SK-N-SH treated with all-trans-retinoic acid at 6 μM for 48 hours (cell line): ENCODE measurements at regions not wholly inside any gene's neighbourhood (a gene's known extent, or its start where the extent isn't known, plus 50 kb on each side); places are given as distances from the start of the nearest gene placed in this dataset.

Source experiments
- ATAC-seq: fragments of 200-7000 bp; cut with Tn5 transposase; 3 replicates; pipeline ENCODE4 v1.9.1; 2020; ENCODE audit warnings: mild to moderate bottlenecking, moderate library complexity
- ARNTL ChIP-seq: fragments of 450-650 bp; formaldehyde crosslinking; IDR thresholded peaks from 2 replicates; pipeline ENCODE4 v1.5.0; 2020; ENCODE audit warnings: low read depth, mild to moderate bottlenecking, moderate library complexity, borderline replicate concordance
- BACH2 ChIP-seq: fragments of 250-450 bp; sonication (Bioruptor Pico); IDR thresholded peaks from 2 replicates; pipeline ENCODE4 v1.9.0; 2021; ENCODE audit warnings: mild to moderate bottlenecking, borderline replicate concordance
- CSDC2 ChIP-seq: fragments of 250-450 bp; sonication (Bioruptor Pico); IDR thresholded peaks from 2 replicates; pipeline ENCODE4 v1.5.0; 2020; ENCODE audit warnings: mild to moderate bottlenecking, moderate library complexity
- ESRRG ChIP-seq: fragments of 250-450 bp; sonication (Bioruptor Pico); IDR thresholded peaks from 2 replicates; pipeline ENCODE4 v1.6.1; 2021; ENCODE audit warnings: mild to moderate bottlenecking
- GLIS3 ChIP-seq: fragments of 250-450 bp; sonication (Bioruptor Pico); IDR thresholded peaks from 2 replicates; pipeline ENCODE4 v1.5.0; 2020; ENCODE audit warnings: mild to moderate bottlenecking, moderate library complexity
- ISL1 ChIP-seq: fragments of 250-450 bp; sonication (Bioruptor Pico); IDR thresholded peaks from 2 replicates; pipeline ENCODE4 v2.1.2; 2022; ENCODE audit warnings: mild to moderate bottlenecking, moderate library complexity
- OSR1 ChIP-seq: fragments of 250-450 bp; sonication (Bioruptor Pico); IDR thresholded peaks from 2 replicates; pipeline ENCODE4 v1.8.0; 2022; ENCODE audit warnings: moderate library complexity, mild to moderate bottlenecking, inconsistent platforms
- PPARA ChIP-seq: fragments of 250-450 bp; sonication (Bioruptor Pico); IDR thresholded peaks from 2 replicates; pipeline ENCODE4 v1.5.0; 2020; ENCODE audit warnings: mild to moderate bottlenecking, borderline replicate concordance
- SNAI2 ChIP-seq: fragments of 250-450 bp; sonication (Bioruptor Pico); IDR thresholded peaks from 2 replicates; pipeline ENCODE4 v1.5.0; 2020; ENCODE audit warnings: mild to moderate bottlenecking, moderate library complexity
- TCF4 ChIP-seq: fragments of 250-450 bp; sonication (Bioruptor Pico); IDR thresholded peaks from 2 replicates; pipeline ENCODE4 v1.8.0; 2021; ENCODE audit warnings: mild to moderate bottlenecking, moderate library complexity, borderline replicate concordance
- TOX ChIP-seq: fragments of 250-450 bp; sonication (Bioruptor Pico); IDR thresholded peaks from 2 replicates; pipeline ENCODE4 v1.8.0; 2021; ENCODE audit warnings: mild to moderate bottlenecking, moderate library complexity, borderline replicate concordance
- ZC3H10 ChIP-seq: fragments of 250-450 bp; sonication (Bioruptor Pico); IDR thresholded peaks from 2 replicates; pipeline ENCODE4 v1.5.1; 2021; ENCODE audit warnings: mild to moderate bottlenecking, moderate library complexity
- ZFP3 ChIP-seq: fragments of 250-450 bp; sonication (Bioruptor Pico); IDR thresholded peaks from 2 replicates; pipeline ENCODE4 v1.5.0; 2020; ENCODE audit warnings: mild to moderate bottlenecking, moderate library complexity
- ZNF70 ChIP-seq: fragments of 450-650 bp; formaldehyde crosslinking; IDR thresholded peaks from 2 replicates; pipeline ENCODE4 v1.5.0; 2020; ENCODE audit warnings: mild to moderate bottlenecking, moderate library complexity
- ZNF8 ChIP-seq: fragments of 450-650 bp; formaldehyde crosslinking; IDR thresholded peaks from 2 replicates; pipeline ENCODE4 v1.5.0; 2020; ENCODE audit warnings: mild to moderate bottlenecking, moderate library complexity
- TF ChIP-seq, protein P1 (sequence below): fragments of 250-450 bp; sonication (Bioruptor Pico); IDR thresholded peaks from 2 replicates; pipeline ENCODE4 v1.8.0; 2021; ENCODE audit warnings: low read depth, mild to moderate bottlenecking, moderate library complexity, borderline replicate concordance
- TF ChIP-seq, protein P2 (sequence below): fragments of 250-450 bp; sonication (Bioruptor Pico); IDR thresholded peaks from 2 replicates; pipeline ENCODE4 v1.8.0; 2020; ENCODE audit warnings: mild to moderate bottlenecking, moderate library complexity, borderline replicate concordance
- TF ChIP-seq, protein P3 (sequence below): fragments of 250-450 bp; sonication (Bioruptor Pico); IDR thresholded peaks from 2 replicates; pipeline ENCODE4 v1.5.1; 2021; ENCODE audit warnings: mild to moderate bottlenecking, moderate library complexity
- TF ChIP-seq, protein P4 (sequence below): fragments of 250-450 bp; sonication (Bioruptor Pico); IDR thresholded peaks from 2 replicates; pipeline ENCODE4 v1.5.1; 2020; ENCODE audit warnings: low read depth, mild to moderate bottlenecking, moderate library complexity

DNA sequence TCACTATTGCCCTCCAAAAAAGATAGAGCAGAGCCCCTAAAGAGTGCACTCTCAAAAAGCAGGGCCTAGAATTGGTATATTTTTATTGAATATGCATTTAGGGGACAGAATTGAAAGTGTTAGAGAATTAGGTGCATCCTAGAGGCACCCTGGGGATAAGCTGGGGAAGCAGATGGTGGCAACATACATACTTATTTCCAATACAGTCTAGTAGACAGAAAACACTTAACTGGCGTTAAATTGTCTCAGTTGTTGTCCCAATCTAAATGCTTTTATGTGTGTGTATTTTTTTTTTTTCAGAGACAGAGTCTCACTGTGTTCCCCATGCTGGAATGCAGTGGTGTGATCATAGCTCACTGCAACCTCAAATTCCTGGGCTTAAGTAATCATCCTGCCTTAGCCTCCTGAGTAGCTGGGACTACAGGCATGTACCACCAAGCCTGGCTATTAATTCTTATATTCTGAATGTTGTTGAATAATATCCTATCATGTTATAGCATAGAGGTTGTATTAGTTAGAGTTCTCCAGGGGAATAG, 481.8 kb downstream of the GRXCR1 start (continued):
- TF ChIP-seq, protein P1, sequence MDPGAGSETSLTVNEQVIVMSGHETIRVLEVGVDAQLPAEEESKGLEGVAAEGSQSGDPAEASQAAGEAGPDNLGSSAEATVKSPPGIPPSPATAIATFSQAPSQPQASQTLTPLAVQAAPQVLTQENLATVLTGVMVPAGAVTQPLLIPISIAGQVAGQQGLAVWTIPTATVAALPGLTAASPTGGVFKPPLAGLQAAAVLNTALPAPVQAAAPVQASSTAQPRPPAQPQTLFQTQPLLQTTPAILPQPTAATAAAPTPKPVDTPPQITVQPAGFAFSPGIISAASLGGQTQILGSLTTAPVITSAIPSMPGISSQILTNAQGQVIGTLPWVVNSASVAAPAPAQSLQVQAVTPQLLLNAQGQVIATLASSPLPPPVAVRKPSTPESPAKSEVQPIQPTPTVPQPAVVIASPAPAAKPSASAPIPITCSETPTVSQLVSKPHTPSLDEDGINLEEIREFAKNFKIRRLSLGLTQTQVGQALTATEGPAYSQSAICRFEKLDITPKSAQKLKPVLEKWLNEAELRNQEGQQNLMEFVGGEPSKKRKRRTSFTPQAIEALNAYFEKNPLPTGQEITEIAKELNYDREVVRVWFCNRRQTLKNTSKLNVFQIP (CRISPR knock-in tag), result no peak
- TF ChIP-seq TCF4 (no peak), GLIS3 (CRISPR knock-in tag) (no peak)
- TF ChIP-seq, protein P2, sequence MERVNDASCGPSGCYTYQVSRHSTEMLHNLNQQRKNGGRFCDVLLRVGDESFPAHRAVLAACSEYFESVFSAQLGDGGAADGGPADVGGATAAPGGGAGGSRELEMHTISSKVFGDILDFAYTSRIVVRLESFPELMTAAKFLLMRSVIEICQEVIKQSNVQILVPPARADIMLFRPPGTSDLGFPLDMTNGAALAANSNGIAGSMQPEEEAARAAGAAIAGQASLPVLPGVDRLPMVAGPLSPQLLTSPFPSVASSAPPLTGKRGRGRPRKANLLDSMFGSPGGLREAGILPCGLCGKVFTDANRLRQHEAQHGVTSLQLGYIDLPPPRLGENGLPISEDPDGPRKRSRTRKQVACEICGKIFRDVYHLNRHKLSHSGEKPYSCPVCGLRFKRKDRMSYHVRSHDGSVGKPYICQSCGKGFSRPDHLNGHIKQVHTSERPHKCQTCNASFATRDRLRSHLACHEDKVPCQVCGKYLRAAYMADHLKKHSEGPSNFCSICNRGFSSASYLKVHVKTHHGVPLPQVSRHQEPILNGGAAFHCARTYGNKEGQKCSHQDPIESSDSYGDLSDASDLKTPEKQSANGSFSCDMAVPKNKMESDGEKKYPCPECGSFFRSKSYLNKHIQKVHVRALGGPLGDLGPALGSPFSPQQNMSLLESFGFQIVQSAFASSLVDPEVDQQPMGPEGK (CRISPR knock-in tag), result no peak

DNA sequence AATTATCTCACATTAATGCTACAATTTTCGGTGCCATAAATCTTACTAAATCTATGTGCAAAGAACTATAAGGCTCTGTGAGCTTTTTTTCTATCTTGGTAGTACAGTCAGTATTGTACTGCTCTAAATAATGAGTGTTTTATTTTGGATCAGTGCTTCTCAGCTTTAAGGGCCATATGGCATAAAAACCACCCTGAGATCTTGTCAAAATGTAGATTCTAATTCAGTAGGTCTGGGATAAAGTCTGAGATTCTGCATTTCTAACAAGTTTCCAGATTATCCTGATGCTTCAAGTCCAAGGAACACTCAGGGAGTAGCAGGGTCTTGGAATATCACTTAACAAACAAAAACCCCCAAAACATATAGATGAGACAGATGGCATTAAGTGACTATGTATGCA, 486.5 kb downstream of the GRXCR1 start:
- TF ChIP-seq, protein P3, sequence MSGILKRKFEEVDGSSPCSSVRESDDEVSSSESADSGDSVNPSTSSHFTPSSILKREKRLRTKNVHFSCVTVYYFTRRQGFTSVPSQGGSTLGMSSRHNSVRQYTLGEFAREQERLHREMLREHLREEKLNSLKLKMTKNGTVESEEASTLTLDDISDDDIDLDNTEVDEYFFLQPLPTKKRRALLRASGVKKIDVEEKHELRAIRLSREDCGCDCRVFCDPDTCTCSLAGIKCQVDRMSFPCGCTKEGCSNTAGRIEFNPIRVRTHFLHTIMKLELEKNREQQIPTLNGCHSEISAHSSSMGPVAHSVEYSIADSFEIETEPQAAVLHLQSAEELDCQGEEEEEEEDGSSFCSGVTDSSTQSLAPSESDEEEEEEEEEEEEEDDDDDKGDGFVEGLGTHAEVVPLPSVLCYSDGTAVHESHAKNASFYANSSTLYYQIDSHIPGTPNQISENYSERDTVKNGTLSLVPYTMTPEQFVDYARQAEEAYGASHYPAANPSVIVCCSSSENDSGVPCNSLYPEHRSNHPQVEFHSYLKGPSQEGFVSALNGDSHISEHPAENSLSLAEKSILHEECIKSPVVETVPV (CRISPR knock-in tag), result no peak
- TF ChIP-seq, protein P1 (CRISPR knock-in tag), result no peak
- TF ChIP-seq ARNTL (CRISPR knock-in tag) (no peak), OSR1 (no peak), ZFP3 (CRISPR knock-in tag) (no peak), PPARA (CRISPR knock-in tag) (no peak)

DNA sequence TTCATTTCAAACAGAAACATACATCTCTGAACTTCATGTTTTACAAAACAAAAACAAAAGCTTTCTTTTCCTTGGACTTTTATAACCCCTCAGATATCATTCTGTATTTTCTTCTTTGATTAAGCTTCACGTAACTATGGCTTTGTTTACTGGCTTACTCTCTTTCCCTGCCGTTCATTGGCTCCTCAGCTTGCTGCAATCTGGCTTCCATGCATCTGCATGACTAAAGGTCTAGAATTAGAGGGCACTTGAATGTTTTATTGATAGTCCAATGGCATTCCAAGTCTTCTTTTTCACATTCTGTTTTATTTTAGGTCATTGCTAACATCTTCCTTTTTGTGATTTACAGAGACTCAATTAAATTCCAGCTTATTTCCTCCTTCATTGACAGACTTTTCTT, 487.6 kb downstream of the GRXCR1 start:
- TF ChIP-seq BACH2 (no peak), ISL1 (CRISPR knock-in tag) (no peak), ESRRG (CRISPR knock-in tag) (no peak), PPARA (CRISPR knock-in tag) (no peak), SNAI2 (CRISPR knock-in tag) (no peak), ZNF8 (CRISPR knock-in tag) (no peak), CSDC2 (CRISPR knock-in tag) (no peak), GLIS3 (CRISPR knock-in tag) (no peak), TCF4 (no peak), ZC3H10 (CRISPR knock-in tag) (no peak), ZNF70 (CRISPR knock-in tag) (no peak), TOX (CRISPR knock-in tag) (no peak)
- TF ChIP-seq, protein P4, sequence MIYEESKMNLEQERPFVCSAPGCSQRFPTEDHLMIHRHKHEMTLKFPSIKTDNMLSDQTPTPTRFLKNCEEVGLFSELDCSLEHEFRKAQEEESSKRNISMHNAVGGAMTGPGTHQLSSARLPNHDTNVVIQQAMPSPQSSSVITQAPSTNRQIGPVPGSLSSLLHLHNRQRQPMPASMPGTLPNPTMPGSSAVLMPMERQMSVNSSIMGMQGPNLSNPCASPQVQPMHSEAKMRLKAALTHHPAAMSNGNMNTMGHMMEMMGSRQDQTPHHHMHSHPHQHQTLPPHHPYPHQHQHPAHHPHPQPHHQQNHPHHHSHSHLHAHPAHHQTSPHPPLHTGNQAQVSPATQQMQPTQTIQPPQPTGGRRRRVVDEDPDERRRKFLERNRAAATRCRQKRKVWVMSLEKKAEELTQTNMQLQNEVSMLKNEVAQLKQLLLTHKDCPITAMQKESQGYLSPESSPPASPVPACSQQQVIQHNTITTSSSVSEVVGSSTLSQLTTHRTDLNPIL (CRISPR knock-in tag), result no peak
- TF ChIP-seq, protein P2 (CRISPR knock-in tag), result no peak
- TF ChIP-seq, protein P3 (CRISPR knock-in tag), result no peak
- no peak for ATAC-seq

More for the DNA sequence above, 486.5 kb downstream of the GRXCR1 start:
- no peak for ATAC-seq
